ENCODE measurements at regions not wholly inside any gene's neighbourhood (a gene's known extent, or its start where the extent isn't known, plus 50 kb on each side); places are given as distances from the start of the nearest gene placed in this dataset.
"Not testable (repeated sequence)": the region's sequence is repeated elsewhere in the genome, so short reads cannot be mapped to it uniquely, and the experiment has no call there.

- intact Hi-C loops (cut with DNase I): no loop called here
- WGBS, 2 donors: 67 to 74% methylated on average over 2 of the region's 2 CpGs
- H3K27ac ChIP-seq: no peak overlapping the region
- TF ChIP-seq POLR2A (IDR thresholded peaks at IDR 0.05): no peak
- no peak for TF ChIP-seq CTCF (IDR thresholded peaks at IDR 0.05)
- H3K4me3 ChIP-seq (replicated peaks in 1 of 3): no peak overlapping the region
- no peaks in the 10 kb centered on the region for H3K9me3 ChIP-seq
- no peaks in the 10 kb centered on the region for H3K27me3 ChIP-seq
- no peaks in the 10 kb centered on the region for H3K36me3 ChIP-seq
- no peaks in the 10 kb centered on the region for H3K4me1 ChIP-seq
- no peak for DNase-seq
These were observed 156.4 kb upstream of the CXCL13 start for GRCh38 chr4:77449171-77449570.

- H3K4me3 ChIP-seq (replicated peaks in 1 of 3): no peak overlapping the region
- no peaks in the 10 kb centered on the region for H3K9me3 ChIP-seq
- TF ChIP-seq POLR2A (IDR thresholded peaks at IDR 0.05) (no peak), CTCF (IDR thresholded peaks at IDR 0.05) (no peak)
- no peaks in the 10 kb centered on the region for H3K36me3 ChIP-seq
- H3K4me1 ChIP-seq: no peaks in the 10 kb centered on the region
- intact Hi-C loops (cut with DNase I): no loop called here
- WGBS, 2 donors: 63 to 75% methylated on average over 4 of the region's 4 CpGs
- no peak for DNase-seq
- H3K27me3 ChIP-seq: no peaks in the 10 kb centered on the region
- no peak overlapping the region for H3K27ac ChIP-seq
These were observed 155.6 kb upstream of the CXCL13 start for GRCh38 chr4:77450006-77450405.

- no peaks in the 10 kb centered on the region for H3K4me1 ChIP-seq
- H3K27me3 ChIP-seq: no peaks in the 10 kb centered on the region
- TF ChIP-seq CTCF (IDR thresholded peaks at IDR 0.05) (no peak), POLR2A (IDR thresholded peaks at IDR 0.05) (no peak)
- no peaks in the 10 kb centered on the region for H3K9me3 ChIP-seq
- no peaks in the 10 kb centered on the region for H3K36me3 ChIP-seq
- H3K27ac ChIP-seq: no peak overlapping the region
- H3K4me3 ChIP-seq (replicated peaks in 1 of 3): no peak overlapping the region
- WGBS, 2 donors: 81 to 88% methylated on average over 1 of the region's 1 CpG
- intact Hi-C loops (cut with DNase I): no loop called here
- DNase-seq: no peak
These were observed 154.1 kb upstream of the CXCL13 start for GRCh38 chr4:77451530-77451929.

GRCh38 chr4:77452117-77452516, 153.5 kb upstream of the CXCL13 start:
- H3K27me3 ChIP-seq; DNase-seq; H3K36me3 ChIP-seq; H3K9me3 ChIP-seq; H3K27ac ChIP-seq; intact Hi-C loops (cut with DNase I); H3K4me1 ChIP-seq; H3K4me3 ChIP-seq (replicated peaks in 1 of 3): not testable (repeated sequence)
- WGBS, 2 donors: 76 to 78% methylated on average over 5 of the region's 5 CpGs

GRCh38 chr4:77453911-77454310, 151.7 kb upstream of the CXCL13 start:
- WGBS, 2 donors: 94 to 100% methylated on average over 1 of the region's 1 CpG
- no peak for DNase-seq
- TF ChIP-seq POLR2A (IDR thresholded peaks at IDR 0.05) (no peak), CTCF (IDR thresholded peaks at IDR 0.05) (no peak)
- Histone ChIP-seq H3K4me3 (replicated peaks in 1 of 3) (no peak overlapping the region), H3K36me3 (no peaks in the 10 kb centered on the region), H3K4me1 (no peaks in the 10 kb centered on the region), H3K27me3 (no peaks in the 10 kb centered on the region), H3K9me3 (no peaks in the 10 kb centered on the region), H3K27ac (no peak overlapping the region)
- intact Hi-C loops (cut with DNase I): no loop called here

GRCh38 chr4:77454858-77455257, 150.8 kb upstream of the CXCL13 start:
- TF ChIP-seq POLR2A (IDR thresholded peaks at IDR 0.05) (no peak), CTCF (IDR thresholded peaks at IDR 0.05) (no peak)
- 31 to 37% methylated on average over 1 of the region's 1 CpG for WGBS, 2 donors
- intact Hi-C loops (cut with DNase I): no loop called here

GRCh38 chr4:77464100-77464499, 141.5 kb upstream of the CXCL13 start:
- H3K27me3 ChIP-seq; H3K9me3 ChIP-seq; H3K36me3 ChIP-seq; H3K4me3 ChIP-seq (replicated peaks in 1 of 3); intact Hi-C loops (cut with DNase I); H3K4me1 ChIP-seq; DNase-seq; H3K27ac ChIP-seq: not testable (repeated sequence)
- WGBS, 2 donors: 85 to 100% methylated on average over 1 to 2 of the region's 2 CpGs

More at GRCh38 chr4:77454858-77455257, 150.8 kb upstream of the CXCL13 start:
- Histone ChIP-seq H3K9me3 (no peaks in the 10 kb centered on the region), H3K36me3 (no peaks in the 10 kb centered on the region), H3K27me3 (no peaks in the 10 kb centered on the region), H3K27ac (no peak overlapping the region), H3K4me3 (replicated peaks in 1 of 3) (no peak overlapping the region), H3K4me1 (no peaks in the 10 kb centered on the region)
- no peak for DNase-seq

All from thyroid gland (tissue), 4 donors.